DND-41 (cell line): ENCODE measurements at regions not wholly inside any gene's neighbourhood (a gene's known extent, or its start where the extent isn't known, plus 50 kb on each side); places are given as distances from the start of the nearest gene placed in this dataset.

Source experiments
- ATAC-seq: fragments of 200-7000 bp; cut with Tn5 transposase; 3 replicates; pipeline ENCODE4 v1.9.1; 2021; ENCODE audit warnings: low read depth; ENCODE audit not compliant: insufficient read depth
- DNase-seq: peaks from one replicate; pipeline ENCODE4 v3.0.0-alpha.2; 2020
- H2AFZ ChIP-seq: 2 replicates; pipeline ENCODE4 v1.6.0; 2012; ENCODE audit warnings: low read depth, low read length
- H3K27ac ChIP-seq: 2 replicates; pipeline ENCODE4 v1.5.1; 2012; ENCODE audit warnings: low read length, inconsistent platforms
- H3K27me3 ChIP-seq: fragments of 200-600 bp; sonication (generic); 2 replicates; pipeline ENCODE4 v1.6.0; 2012; ENCODE audit warnings: low read length, mild to moderate bottlenecking, inconsistent platforms; ENCODE audit not compliant: insufficient read depth, poor library complexity
- H3K36me3 ChIP-seq: 2 replicates; pipeline ENCODE4 v1.5.1; 2012; ENCODE audit warnings: low read length, inconsistent platforms; ENCODE audit not compliant: insufficient read depth
- H3K4me1 ChIP-seq: 2 replicates; pipeline ENCODE4 v1.5.1; 2012; ENCODE audit warnings: mild to moderate bottlenecking, low read length; ENCODE audit not compliant: insufficient read depth
- H3K4me2 ChIP-seq: 2 replicates; pipeline ENCODE4 v1.6.0; 2012; ENCODE audit warnings: mild to moderate bottlenecking, moderate library complexity, low read length, inconsistent platforms; ENCODE audit not compliant: insufficient read depth
- H3K4me3 ChIP-seq, 2 experiments: fragments of 200-600 bp in 1 of 2; shearing (Covaris generic) in 1 of 2; 2 replicates each; pipeline ENCODE4 v1.5.1; 2012 to 2016; ENCODE audit warnings: inconsistent platforms in 2 of 2, low read length in 2 of 2, mild to moderate bottlenecking in 2 of 2, low read depth in 1 of 2, moderate library complexity in 1 of 2
- H3K79me2 ChIP-seq: 2 replicates; pipeline ENCODE4 v1.6.0; 2012; ENCODE audit warnings: low read length, inconsistent platforms; ENCODE audit not compliant: insufficient read depth
- H3K9ac ChIP-seq: 2 replicates; pipeline ENCODE4 v1.6.0; 2012; ENCODE audit warnings: low read depth, mild to moderate bottlenecking, inconsistent platforms, low read length, moderate library complexity
- H3K9me3 ChIP-seq: 2 replicates; pipeline ENCODE4 v1.5.1; 2012; ENCODE audit warnings: low read length, moderate library complexity, mild to moderate bottlenecking, inconsistent platforms; ENCODE audit not compliant: insufficient read depth, severe bottlenecking
- H4K20me1 ChIP-seq: 2 replicates; pipeline ENCODE4 v1.6.0; 2012; ENCODE audit warnings: low read length; ENCODE audit not compliant: insufficient read depth
- CTCF ChIP-seq: IDR thresholded peaks from 2 replicates; pipeline ENCODE4 v1.5.1; 2012; ENCODE audit warnings: borderline replicate concordance, low read length, moderate library complexity, mild to moderate bottlenecking; ENCODE audit not compliant: poor library complexity, severe bottlenecking; ENCODE audit errors: extremely low read depth
- EZH2 ChIP-seq: IDR thresholded peaks from 3 replicates; pipeline ENCODE4 v1.6.1; 2012; ENCODE audit warnings: borderline replicate concordance, low read depth, mild to moderate bottlenecking, moderate library complexity, low read length, inconsistent platforms; ENCODE audit not compliant: severe bottlenecking

- no peak for ATAC-seq
Measured at GRCh38 chr10:78929541-78929940, 139.2 kb upstream of the ZMIZ1 start.

GRCh38 chr10:78931321-78932053 lies 137.3 kb upstream of the ZMIZ1 start:
- TF ChIP-seq CTCF: no peak
- TF ChIP-seq EZH2: no peak
- no peak for ATAC-seq
- H3K79me2 ChIP-seq: no peaks in the 10 kb centered on the region
- DNase-seq: no peak
- peaks cover 2% of the 10 kb centered on the region; the same call in 1 of the 2 replicates for H4K20me1 ChIP-seq
- H2AFZ ChIP-seq: no peak overlapping the region
- no peak overlapping the region for H3K4me3 ChIP-seq
- H3K36me3 ChIP-seq: no peaks in the 10 kb centered on the region
- no peaks in the 10 kb centered on the region for H3K9me3 ChIP-seq
- H3K27ac ChIP-seq: no peak overlapping the region
- peaks cover 6% of the 10 kb centered on the region for H3K27me3 ChIP-seq
- no peak overlapping the region for H3K4me2 ChIP-seq
- no peaks in the 10 kb centered on the region for H3K4me1 ChIP-seq
- H3K9ac ChIP-seq: no peak overlapping the region

More at GRCh38 chr10:78929541-78929940, 139.2 kb upstream of the ZMIZ1 start:
- no peaks in the 10 kb centered on the region for H3K36me3 ChIP-seq
- peaks cover 2% of the 10 kb centered on the region for H4K20me1 ChIP-seq
- no peaks in the 10 kb centered on the region for H3K79me2 ChIP-seq
- no peak overlapping the region for H2AFZ ChIP-seq
- H3K27ac ChIP-seq: no peak overlapping the region
- DNase-seq: no peak
- no peaks in the 10 kb centered on the region for H3K4me1 ChIP-seq
- no peak overlapping the region for H3K4me2 ChIP-seq
- TF ChIP-seq EZH2 (no peak), CTCF (no peak)
- H3K9me3 ChIP-seq: no peaks in the 10 kb centered on the region
- H3K9ac ChIP-seq: no peak overlapping the region
- peaks cover 6% of the 10 kb centered on the region for H3K27me3 ChIP-seq
- H3K4me3 ChIP-seq: no peak overlapping the region

- Histone ChIP-seq H3K27me3 (peaks cover 6% of the 10 kb centered on the region), H3K9ac (no peak overlapping the region), H4K20me1 (peaks cover 2% of the 10 kb centered on the region; the same call in 1 of the 2 replicates), H3K79me2 (no peaks in the 10 kb centered on the region), H3K9me3 (no peaks in the 10 kb centered on the region), H3K4me2 (no peak overlapping the region), H3K36me3 (no peaks in the 10 kb centered on the region), H3K4me3 (no peak overlapping the region), H3K27ac (no peak overlapping the region), H3K4me1 (no peaks in the 10 kb centered on the region), H2AFZ (no peak overlapping the region)
- TF ChIP-seq CTCF: no peak
- no peak for TF ChIP-seq EZH2
- ATAC-seq: no peak
- no peak for DNase-seq
Measured at GRCh38 chr10:78932054-78932386, 136.7 kb upstream of the ZMIZ1 start.

- TF ChIP-seq EZH2 (no peak), CTCF (no peak)
- peaks cover 6% of the 10 kb centered on the region for H3K27me3 ChIP-seq
- no peaks in the 10 kb centered on the region for H3K4me1 ChIP-seq
- no peak overlapping the region for H2AFZ ChIP-seq
- H3K4me2 ChIP-seq: no peak overlapping the region
- ATAC-seq (no peak), DNase-seq (no peak)
- H3K27ac ChIP-seq: no peak overlapping the region
- H3K79me2 ChIP-seq: no peaks in the 10 kb centered on the region
- no peak overlapping the region for H3K4me3 ChIP-seq
- no peaks in the 10 kb centered on the region for H3K9me3 ChIP-seq
- H3K9ac ChIP-seq: no peak overlapping the region
- H3K36me3 ChIP-seq: no peaks in the 10 kb centered on the region
- 0 out of 2 replicates have a peak, but pooled peaks cover 4% of the 10 kb centered on the region for H4K20me1 ChIP-seq
Measured at GRCh38 chr10:78932861-78933260, 135.9 kb upstream of the ZMIZ1 start.
